Stimulated activated CD8-positive, alpha-beta memory T cell treated with anti-CD3 and anti-CD28 coated beads, Interleukin-7, amount 100 ng/mL, for 24 hours (primary cell): ENCODE measurements at regions not wholly inside any gene's neighbourhood (a gene's known extent, or its start where the extent isn't known, plus 50 kb on each side); places are given as distances from the start of the nearest gene placed in this dataset.

Experiments
- DNase-seq: peaks from one replicate; pipeline ENCODE4 v3.0.0-alpha.2; 2020; ENCODE audit warnings: low read depth

DNA sequence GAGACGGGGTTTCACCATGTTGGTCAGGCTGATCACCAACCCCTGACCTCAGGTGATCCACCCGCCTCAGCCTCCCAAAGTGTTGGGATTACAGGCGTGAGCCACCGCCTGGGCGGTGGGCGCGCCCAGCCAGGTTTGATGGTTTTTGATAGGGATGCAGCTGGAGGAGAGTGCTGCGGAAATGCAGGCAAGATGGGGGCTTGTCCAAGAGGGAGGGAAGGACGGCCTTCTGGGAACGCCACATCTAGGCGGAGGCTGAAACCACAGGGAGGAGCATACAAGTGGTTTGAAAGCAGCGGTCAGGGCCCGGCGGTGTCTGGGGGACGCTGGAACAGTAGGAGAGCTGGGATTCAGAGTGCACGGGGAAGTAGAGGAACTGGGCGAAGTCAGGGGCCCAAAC, 134.6 kb downstream of the VRK1 start:
- no peak for DNase-seq

DNA sequence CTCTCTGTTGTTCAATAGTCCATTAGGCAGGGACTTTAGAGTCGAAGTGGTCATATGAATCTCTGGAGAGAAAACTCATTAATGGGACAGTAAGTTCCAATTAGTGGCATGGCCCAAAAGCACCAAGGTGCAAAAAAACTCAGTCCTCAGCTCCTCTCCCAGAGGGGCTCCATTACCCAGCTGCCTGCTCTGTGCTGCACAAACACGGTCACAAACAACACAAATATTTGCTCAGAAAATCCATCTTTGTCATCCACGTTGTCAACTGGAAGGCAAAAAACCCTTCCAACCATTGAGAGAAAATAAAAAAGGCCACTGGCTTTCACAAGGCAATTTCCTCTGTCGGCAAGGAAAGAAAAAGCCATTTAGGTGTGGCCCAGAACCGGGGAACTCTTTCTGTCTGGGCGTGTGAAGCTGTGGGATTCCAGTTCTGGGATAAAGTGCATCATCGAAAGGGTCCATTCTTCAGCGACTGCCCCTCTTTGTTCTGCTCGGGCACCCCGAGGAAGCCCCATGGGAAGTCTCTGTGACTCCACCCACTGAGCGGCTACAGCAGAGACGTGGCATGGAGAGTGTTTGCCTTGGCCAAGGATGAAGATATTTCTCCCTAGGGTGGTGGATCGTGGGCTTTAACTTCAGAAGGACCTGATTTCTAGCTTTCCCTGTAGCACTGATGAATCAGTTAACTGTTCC, 137.6 kb downstream of the VRK1 start:
- DNase-seq: no peak

DNA sequence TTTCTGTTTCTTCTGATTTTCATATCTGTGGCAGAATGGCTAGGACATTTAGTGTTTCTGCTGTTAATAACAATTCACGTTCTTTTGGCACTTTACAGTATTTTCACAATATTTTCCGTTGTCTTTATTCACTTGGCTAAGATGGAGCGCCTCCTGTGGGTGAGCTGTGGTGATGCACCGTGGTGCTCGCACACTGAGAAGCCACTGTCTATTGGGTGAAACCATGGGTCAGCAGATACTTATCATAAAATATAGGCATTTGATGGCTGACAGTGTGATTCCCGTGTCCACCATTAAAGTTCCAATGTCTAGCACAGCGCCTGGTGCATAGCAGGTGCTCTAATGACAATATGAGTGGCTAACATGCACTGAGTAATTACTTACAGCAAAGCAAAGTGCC, 141.8 kb downstream of the VRK1 start:
- DNase-seq: no peak

DNA sequence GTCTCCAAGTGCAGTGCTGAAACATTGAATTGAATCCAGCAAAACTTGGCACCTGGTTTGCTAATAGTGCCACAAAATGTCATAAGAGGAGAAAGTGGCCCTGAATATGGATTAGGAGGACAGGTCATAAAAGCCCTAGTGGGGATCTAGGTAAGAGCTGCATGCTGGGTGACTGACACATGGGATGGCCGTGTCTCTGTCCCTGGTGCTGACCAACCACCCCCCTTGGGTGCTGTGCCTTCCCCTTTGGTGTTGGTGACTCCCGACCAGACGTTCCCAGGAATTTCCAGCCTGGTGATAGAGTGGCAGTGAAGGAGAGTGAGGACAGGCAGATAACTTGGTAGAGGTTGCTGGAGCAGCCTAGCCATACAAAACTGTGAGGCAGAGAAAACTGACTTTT, 142.8 kb downstream of the VRK1 start:
- DNase-seq: no peak

DNA sequence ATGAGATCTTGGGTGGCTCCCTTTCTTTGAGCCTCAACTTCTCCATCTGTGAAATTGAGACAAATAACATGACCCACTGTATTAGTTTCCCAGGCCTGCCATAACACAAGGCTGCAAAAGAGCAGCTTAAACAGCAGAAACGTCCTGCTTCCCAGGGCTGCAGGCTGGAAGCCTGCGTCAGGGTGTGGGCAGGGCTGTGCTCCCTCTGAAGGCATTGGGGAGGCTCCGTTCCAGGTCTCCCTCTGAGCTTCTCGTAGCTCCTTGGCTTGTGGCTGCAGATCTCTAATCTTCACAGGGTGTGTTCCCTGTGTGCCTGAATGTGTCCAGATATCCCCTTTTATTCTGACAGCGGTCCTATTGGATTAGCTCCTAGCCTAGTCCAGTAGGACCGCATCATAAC, 147.1 kb downstream of the VRK1 start:
- DNase-seq: no peak

DNA sequence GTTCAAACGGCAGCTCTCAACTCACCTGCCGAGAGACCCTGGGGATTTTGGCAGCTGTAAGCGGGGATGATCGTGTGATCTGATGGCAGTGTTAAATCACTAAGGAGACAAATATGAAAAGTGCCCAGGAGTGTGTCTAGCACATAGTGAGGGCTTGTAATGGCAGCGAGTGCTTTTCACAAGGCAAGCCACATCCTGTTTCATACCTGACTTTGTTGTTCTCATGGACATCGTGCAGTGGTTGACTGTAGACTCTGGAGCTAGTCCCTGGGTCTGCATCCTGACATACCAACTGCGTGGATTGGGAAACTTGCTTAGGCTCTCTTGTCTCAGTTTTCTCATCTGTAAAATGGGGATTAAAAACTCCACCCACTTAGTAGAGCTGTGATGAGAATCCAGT, 148.5 kb downstream of the VRK1 start:
- no peak for DNase-seq

DNA sequence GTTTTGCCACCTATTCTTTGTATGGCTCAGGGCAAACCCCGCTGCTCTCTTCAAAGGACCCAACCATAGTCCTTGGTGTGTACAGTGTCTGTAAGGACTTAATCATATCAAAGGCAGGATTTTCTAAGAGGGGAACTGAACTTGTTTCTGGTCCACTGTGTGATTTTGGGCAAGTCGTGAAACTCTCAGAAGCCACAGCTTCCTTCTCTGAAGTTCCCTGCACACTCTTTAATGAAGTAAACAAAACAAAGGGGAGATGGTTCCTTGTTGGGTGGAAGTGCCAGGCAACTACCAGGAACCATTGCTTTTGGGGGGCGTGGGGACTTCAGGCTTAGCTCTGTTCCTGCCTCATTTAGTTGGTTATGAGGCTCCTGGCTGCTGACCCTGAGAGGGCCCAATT, 152.4 kb downstream of the VRK1 start:
- no peak for DNase-seq

DNA sequence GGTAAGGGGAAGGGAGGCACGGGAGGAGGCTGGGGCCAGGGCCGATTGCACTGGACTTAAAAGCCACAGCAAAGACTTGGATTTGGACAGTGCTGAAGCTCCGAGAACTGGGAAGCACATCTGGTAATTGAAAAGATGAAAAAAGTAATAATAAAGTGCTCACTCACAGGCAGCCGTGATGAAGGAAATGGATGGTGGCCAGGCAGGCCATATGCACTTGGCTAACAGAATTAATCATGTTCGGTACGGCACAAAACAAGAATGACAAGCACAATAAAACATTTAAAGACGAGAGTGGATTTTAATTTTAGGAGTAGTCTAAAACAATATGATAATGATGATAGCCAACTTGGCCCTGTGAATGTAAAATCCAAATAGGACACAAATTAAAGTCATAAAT, 154.3 kb downstream of the VRK1 start:
- no peak for DNase-seq

DNA sequence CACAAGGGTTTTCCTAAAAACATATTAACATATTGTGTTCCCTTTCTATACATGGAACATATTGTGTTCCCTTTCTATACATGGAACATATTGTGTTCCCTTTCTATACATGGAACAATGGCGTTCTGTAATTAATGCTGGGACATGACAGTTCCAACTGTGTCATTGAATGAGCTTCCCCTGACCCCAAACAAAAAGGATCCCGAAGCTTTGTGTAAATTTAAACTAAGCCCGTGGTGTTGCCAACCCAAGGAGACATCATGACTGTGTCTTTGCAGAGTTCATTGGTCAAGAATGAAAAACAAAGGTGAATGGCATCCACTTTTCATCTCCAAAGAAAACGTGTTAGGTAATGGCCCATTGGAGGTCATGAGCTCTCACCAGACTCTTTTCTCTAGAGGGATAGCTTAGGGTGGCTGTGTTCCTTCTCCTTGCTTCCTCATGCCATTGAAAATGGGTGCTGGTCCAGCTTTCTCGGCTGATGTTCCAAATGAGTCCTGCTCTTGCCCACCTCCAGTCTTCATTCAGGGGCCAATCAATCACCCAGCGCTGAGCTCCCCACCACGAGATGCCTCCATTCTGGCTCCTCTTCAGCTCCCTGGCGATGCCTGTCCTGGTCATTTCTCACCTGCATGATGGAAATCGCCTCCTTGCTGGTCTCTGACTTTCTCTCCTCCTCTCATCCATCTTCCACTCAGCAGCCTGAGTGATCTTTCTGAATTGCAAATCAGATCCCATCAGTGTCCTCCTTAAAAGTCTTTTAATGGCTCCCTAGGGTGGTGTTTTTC, 156.1 kb downstream of the VRK1 start:
- no peak for DNase-seq

DNA sequence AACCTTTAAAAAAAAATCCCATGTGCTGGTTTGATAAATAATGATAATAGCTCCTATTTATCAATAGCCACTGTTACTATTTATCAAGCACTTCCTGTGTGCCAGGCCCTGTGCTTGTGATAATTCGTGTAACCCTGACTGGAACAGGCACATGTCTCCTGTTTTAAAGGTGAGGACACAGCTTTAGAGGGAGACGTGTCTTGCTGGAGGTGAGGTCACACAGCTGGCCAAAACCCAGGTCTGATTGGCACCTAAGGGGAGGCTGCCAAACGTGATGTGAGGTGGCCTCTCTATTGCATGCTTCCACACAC, 156.6 kb downstream of the VRK1 start:
- DNase-seq: no peak

DNA sequence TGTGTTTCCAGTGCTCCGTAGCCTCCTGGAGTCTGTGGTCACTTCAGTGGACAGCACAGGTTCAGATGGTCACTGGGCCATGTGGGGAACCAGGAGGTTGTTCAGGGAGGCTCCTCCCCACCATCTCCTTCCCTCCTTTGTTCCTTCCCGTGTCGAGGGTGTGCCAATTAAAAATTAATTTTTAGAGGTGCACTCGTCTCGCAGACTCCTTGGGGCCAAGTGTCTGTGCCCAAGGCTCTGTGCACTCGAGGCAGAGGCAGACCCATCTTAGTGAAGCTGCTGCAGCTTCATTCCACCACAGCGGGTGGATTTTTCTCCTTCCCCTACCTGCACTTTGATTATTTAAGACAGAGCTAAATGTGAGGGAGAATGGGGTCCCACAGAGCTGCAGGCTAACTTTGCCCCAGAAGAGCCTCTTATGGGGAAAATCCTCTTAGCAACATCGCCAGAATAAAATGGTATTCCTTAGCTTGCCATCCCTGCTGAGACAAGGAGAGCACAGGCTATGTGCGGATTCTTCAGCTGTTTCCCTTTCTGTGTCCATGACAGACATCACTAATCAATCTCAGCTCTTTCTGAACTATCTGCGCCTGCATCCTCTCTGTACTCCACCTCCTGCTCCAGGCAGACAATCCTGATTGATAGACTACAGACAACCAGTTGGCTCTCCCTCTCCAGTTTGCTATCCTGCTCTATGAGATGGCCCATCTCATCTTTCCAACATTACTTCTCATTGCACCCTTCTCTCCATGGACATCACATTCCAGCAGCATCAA, 159.5 kb downstream of the VRK1 start:
- DNase-seq: no peak

DNA sequence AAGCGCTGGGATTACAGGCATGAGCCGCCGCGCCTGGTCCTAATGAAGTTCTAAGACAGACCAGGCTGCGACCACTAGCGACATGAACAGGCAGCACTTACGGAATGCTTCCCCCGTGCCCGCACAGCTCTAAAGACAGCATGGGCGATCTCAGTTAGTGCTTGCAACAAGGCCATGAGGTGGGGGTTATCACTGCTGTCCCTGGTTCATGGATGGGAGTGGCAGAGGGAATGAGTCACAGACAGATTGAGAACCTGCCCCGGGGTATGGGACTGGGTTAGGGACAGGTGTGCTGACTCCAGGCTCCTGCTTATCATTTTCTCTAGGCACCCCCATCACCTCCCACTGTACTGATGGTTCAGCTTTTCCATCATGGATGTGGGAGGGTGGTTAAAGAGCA, 160.9 kb downstream of the VRK1 start:
- no peak for DNase-seq

DNA sequence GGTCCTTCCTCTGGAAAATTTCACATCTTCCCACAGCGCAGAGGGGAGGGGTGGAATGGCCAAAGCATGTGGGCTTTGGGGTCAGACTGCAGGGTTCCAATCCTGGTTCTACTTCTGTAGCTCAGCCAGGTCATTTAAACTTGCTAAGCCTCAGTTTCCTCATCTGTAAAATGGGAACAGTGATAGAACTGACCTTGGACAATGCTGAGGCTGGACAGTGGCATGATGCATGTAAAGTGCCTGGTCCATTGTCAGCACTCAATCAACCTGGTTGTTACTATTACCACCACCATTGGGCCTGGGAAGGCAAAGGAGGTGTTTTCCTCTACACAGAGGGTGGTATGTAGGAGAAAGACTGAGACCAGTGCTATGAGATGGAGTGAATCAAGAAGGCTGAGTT, 162.8 kb downstream of the VRK1 start:
- no peak for DNase-seq

DNA sequence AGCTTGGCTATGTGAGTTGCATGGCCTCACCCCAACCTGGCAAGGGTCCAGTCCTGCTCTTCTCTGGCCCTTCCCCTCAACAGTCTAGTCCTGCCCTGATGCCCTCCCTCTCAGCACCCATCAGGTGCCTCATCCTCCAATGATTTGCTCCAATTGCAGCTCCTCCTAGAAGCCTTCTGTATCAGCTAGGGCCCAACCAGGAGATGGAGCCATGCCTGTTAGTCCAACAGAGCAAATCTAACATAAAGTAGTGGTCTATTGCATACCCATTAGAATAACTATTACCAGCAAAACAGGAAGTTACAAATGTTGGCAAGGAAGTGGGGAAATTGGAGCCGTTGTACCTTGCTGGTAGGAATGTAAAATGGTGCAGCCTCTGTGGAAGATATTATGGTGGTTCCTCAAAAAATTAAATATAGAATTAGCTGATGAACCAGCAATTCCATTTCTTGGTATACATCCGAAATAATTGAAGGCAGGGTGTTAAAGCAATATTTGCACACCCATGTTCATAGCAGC, 163.5 kb downstream of the VRK1 start:
- no peak for DNase-seq

DNA sequence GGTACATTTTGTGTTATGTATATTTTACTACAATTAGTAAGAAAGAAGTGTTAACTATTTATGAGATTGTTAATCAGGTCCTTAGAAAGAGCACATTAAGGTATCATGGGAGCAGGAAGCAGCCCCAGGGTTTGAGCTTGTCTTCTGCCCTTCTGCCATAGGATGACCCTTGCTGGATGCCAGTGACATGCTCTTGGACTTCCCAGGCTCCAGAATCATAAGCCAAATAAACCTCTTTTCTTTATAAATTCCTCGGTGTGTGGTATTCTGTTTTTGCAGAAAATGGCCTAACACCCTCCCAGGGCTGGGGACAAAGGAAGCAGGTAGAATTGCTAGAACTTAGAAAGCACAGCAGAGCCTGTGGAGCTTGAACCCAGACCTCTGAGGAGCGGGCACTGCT, 164.7 kb downstream of the VRK1 start:
- no peak for DNase-seq

DNA sequence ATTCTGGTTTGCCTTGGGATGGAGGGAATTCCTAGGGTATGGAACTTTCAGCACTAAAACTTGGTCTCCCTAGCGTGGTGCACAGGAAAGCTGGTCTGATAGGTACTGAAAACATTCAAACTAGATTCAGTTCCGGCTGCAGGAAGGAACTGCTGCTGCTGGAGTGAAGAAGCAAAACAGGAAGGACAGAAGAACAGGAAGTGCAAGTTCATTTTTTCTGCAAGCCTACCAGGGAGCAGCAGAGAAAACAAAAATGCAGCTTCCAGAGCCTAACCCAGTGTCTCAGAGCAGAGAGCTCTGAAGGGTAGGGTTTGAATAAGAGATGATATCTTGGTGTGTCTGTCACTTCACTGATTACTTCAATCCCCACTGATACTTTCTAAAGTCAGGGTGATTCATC, 165.2 kb downstream of the VRK1 start:
- no peak for DNase-seq

DNA sequence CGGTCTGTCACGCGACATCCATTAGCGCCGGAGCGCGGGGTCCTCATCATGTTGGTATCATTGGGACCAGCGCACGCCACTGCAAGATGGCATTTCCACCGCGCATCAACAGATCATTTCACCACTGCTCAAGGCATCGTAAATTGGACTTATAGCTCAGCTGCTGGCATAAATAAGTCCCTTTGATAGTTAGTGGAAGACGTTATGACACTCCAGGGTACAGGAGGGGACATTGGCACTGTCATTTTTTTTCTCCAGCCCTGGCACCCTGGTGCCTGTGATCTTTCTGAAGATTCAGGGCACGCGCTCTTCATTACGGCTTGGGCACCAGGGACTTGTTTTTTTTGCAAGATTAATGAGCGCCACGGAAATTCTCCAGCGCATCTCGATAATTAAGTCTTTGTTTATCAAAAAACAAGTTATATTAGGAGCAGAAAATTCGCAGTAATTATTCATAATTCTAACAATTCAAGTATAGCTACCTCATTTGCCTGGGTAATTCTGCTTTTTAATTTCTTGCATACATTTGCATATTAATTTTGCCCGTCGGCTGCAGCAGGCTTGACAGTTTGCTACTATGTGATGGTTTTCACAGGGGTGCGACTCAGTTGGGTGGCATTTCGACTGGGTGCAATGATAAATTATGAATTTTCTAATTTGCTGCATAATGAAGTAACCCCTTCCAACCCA, 167.7 kb downstream of the VRK1 start:
- no peak for DNase-seq

DNA sequence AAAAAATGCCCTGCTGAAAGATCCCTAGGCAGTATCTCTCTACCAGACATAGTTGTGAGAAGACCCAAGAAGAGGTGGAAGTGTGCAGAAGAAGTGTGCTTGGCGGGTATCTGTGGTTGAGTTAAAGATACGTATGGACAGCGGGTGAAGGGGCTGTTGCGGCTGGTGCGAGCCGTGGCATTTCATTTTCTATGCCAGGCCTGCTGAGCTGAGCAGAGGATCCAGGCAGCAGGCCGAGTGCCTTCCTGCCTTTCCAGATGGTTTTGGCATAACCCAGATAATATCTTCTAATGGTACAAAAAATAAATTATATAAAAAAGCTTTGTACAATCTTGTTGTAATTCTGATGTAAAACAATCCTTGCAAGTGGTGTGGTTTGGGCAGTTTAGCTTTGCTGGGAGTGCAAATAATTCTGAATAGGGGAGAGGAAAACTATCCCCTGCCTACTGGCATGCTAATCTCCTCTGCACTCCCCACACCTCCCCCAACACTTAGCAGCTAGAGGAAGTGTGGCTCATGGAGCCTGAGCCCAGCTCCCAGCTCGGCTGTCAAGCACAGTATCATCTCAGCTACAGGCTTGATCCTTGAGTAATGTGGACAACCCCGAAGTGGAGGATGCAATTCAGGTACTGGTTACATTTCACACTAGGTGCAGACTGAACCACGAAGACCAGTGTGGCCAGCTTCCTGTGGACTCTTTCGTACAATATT, 168.9 kb downstream of the VRK1 start:
- no peak for DNase-seq

DNA sequence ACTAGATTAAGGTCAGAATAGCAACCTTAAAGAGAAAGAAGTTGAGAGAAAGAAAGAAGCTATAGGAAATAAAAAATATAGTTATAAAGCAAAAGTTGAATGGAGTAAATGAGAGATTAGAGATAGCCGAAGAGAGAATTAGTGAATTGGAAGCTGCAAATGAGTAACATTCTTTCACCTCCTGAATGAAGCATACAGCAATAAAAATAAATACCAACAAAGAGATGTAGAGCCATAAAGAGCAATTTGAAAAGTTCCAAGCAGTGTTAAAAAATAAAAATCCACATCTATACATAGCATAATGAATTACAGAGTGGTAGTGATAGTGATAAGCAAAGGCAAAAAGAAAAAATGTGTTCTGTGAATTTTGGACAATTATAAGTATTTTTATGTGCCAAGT, 177.9 kb downstream of the VRK1 start:
- no peak for DNase-seq

DNA sequence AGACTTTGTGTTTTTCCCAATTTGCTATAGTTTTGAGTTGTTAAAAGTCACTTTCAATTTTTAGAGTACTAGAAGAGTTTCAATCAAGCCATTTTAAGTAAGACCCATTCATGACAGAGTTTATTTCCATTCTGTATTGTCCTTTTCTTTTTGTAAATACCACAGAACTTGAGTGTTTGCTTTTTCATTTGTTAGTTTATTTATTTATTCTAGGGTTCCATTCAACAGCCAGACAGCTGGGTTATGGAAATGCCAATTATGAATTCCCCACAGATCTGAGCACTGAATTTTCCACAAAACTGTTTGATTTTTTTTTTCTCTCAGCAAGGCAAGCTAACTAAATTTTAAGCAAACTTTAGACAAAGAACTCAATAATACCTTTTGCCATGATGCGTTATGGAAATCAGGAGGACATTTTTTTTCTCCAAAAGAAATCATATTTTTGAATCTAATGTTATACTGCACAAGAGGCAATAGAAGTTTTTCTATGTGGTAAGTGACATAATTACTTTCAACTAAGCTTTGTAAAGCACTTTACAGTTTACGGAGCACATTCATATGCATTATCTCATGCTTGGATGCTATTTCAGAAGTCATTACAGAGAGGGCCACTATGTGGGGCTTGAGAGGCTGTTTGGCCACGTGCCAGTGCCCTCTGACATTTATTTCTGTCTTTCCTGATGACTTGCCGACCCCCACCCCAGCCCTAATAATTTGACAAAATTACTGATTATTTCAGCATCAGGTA, 181.5 kb downstream of the VRK1 start:
- DNase-seq: no peak

DNA sequence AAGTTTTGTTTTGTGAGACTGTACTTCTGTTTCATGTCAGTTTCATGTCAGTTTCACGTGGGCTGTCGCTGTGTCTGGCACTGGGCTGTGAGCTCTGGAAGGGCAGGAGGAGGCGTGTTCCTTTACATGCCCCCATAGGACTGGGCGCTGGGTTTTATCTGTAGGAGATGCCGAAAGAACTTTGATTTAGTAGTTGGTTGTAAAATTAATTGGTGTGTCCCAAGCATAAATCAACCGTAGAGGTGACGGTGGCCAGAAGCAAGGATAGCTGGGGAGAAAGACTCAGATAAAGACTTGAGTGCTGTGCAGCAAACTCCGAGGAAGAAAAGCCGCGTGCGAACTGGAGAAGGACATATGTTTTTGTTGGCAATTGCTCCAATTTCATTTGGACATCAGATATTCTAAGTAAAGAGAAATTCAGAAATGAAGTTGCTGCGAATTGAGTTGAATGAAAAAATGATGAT, 182.5 kb downstream of the VRK1 start:
- no peak for DNase-seq
